Mesenteric fat pad (tissue), 1 donor: ENCODE measurements at regions not wholly inside any gene's neighbourhood (a gene's known extent, or its start where the extent isn't known, plus 50 kb on each side); places are given as distances from the start of the nearest gene placed in this dataset.
"Not testable (repeated sequence)": the region's sequence is repeated elsewhere in the genome, so short reads cannot be mapped to it uniquely, and the experiment has no call there.

ENCODE experiments used
- DNase-seq: peaks from one replicate; pipeline ENCODE4 v3.0.0-alpha.2; 2020; ENCODE audit warnings: low spot score
- donor health status: DM: yes; HTN: yes; CAD: no.

DNA sequence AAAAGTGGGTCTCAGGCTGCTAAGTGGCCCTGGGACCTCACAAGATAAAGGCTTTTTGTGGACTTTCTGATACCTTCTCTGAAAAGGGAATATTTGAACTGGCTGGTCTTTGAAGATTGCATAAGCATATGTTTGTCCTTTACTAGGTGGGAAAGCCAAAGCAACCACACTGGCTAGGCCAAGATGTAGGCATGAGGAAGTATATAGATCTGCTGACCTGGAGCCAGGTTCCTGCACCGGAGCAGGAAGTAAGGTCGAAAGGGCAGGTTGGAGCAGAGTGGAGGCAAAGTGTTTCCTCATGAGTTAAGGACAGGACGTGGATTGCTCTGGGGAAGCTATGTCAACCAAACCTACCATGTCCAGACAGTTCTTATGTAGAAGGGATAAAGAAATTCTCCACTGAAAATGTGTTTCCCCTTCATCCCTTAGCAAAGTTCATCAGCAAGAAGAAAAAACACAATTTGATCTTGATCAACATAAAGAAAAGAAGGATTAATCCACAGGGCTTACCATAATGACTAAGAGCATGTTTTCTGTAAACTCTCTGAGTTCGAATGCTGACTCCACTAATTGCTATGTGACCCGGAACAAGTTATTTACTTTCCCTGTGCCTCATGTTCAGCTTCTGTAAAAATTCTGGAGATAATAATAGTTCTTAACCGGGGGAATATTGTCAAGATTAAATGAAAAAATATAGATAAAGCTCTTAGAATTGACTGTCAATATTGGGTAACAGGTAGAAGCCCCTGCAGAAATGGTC, 156.1 kb upstream of the SRD5A2 start:
- no peak for DNase-seq

GRCh38 chr2:31735716-31736115, 155.0 kb upstream of the SRD5A2 start:
- DNase-seq, result no peak

GRCh38 chr2:31729442-31730092, 148.8 kb upstream of the SRD5A2 start:
- no peak for DNase-seq

- DNase-seq, result peak; percentile 47
Measured at GRCh38 chr2:31729065-31729439, 148.3 kb upstream of the SRD5A2 start.

DNA sequence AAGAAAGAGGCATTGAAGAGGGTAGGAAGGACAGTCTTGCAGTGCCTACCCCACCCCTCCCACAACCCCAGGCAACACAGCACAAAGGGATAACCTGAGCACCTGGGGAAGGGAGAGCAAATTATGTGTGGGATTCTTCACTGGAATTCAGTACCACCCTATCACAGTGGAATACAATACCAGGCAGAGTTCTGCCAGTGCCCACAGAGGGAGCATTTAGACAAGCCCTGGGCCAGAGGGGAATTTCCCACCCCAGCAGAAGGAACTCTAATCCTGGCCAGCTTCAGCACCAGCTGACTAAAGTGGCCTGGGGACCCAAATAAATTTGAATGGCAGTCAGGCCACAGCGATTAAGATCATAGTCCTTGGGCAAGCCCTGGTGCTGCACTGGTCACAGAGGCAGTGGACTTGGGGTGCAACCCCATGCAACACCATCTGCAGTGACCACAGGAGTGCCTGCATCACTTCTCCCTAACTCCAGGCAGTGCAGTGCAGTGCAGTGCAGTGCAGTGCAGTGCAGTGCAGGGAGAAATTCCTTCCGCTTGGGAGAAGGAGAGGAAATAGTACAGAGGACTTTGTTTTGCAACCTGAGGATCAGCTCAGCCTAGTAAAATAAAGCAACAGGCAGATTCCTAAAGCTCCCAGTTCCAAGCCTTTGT, 147.8 kb upstream of the SRD5A2 start:
- no peak for DNase-seq

DNA sequence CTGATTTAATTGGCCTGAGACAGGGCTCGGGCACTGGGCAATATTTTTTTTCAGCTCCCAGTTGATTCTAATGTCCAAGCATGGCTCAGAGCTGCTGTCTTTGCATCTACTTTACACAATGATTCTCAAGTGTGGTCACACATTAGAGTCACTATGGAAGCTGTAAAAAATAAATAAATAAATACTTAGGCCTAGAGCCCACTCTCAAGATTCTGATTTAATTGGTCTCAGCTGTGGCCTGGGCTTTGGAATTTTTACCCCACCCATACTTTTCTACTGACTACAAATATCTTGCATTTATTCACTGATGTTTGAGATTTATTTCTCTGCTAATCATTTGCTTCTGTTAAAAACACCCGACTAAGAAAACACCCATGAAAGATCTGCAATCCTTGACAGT, 145.7 kb upstream of the SRD5A2 start:
- no peak for DNase-seq

DNA sequence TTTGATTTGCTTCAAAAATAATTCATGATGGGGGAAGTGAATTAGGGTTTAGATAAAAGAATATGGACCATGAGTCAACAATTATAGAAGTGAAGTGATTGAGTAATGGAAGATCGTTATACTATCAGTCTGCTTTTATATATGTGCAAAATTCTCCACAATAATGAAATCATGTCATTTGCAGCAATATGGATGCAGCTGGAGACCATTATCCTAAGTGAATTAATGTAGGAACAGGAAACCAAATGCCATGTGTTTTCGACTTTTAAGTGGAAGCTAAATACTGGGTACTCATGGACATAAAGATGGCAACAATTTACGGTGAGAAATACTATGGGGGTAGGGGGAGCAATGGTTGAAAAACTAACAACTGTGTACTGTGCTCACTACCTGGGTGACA, 144.7 kb upstream of the SRD5A2 start:
- DNase-seq, result no peak

DNA sequence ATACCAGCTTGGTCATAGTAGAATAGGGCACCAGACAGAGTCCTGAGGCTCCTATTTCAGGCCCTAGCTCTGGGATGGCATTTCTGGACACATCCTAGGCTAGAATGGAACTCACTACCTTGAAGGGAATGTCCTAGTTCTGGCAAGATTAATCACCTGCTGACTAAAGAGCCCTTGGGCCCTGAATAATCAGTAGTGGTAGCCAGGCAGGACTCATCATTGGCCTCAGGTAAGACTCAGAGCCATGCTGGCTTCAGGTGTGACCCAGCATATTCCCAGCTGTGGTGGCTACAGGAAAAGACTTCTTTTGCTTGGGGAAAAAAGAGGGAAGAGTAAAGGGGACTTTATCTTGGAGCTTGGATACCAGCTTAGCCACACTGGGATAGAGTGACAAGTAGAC, 131.0 kb upstream of the SRD5A2 start:
- no peak for DNase-seq

DNA sequence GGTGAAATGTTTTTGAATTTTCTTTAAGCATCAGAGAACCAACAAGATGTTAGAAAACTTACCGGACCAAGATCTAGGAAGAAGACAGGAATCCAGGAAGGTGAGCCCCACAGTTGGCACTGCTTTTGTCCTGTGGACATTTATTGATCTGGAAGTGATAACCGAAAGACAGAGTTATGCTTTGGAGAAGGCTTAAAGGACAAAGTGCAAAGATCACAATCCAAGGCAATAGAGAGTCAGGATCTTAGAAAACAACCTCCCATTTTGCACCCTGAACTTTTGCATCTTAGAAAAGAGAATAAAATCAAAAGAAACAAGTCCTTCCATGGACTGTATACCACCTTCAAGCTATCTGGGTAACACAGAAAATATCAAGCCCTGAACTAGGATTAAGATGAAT, 129.4 kb upstream of the SRD5A2 start:
- DNase-seq, result no peak

GRCh38 chr2:31707992-31708391, 127.3 kb upstream of the SRD5A2 start:
- no peak for DNase-seq

DNA sequence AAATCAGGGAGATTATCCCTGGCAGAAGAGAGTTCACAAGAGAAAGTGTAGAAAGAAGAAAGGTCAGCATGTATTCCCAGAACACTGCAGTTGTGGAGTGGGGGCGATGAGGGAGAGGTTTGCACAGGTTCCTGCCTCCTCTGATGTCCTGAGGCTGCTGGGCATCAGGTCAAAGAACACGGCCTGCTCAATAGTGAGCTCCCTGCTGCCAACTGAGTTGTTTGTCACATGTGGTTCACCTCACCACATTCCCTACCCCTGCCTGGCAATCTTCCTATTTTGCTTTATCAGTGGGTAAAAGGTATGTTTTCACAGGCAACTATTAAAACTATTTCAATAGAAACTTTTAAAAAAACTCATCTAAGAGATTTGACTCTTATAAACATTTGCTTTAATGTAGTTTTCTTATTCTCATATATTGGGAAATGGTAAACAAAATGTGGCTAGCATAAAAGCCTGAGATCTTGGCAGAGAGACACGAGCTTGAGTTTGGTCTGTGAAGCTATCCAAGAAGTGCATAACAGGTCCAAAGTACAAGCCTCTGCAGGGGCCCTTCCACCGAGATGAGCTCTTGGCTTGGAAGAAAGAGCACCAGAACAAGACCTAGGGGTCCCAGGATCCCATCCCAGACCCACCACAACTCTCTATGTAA, 123.9 kb upstream of the SRD5A2 start:
- DNase-seq, result no peak

- no peak for DNase-seq
Measured at GRCh38 chr2:31703253-31703652, 122.5 kb upstream of the SRD5A2 start.

- DNase-seq, result no peak
Measured at GRCh38 chr2:31698722-31699121, 118.0 kb upstream of the SRD5A2 start.

DNA sequence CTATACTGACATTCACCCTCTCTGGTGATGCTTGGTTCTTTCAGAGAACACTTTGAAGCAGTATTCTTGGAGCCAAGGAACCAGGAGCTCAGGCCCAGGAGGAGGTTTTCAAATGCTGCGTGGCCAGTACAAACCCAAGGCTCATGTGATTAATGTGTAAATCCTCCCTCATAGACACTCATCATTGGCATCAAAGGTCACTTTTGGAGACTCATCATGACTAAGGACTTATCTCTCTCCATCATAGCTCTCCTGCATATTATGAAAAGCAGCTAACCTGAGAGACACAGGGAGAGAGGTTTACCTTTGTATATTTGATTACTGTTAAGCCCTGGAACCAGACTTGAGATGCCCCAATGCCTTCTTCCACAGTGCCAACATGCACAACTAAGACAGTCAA, 115.3 kb upstream of the SRD5A2 start:
- no peak for DNase-seq

- no peak for DNase-seq
Measured at GRCh38 chr2:31694444-31694843, 113.7 kb upstream of the SRD5A2 start.

DNA sequence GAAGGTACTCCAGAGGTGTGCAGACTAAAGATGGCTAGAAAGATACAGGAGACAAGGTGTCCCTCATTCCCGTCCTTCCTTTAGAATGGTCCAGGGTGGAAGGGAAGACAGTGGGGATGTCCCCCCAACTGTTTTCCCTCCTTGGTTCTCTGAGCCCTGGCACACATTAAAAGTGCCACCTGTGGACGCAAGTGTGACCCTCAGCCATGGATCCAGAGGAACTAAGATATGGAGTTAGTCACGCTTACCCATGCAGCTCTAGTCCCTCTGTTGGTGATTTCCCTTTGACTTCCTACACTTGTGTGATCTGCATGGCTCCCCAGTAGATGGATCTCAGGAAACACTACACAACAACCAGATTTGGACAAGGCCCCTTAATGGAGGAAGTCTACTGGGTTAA, 113.1 kb upstream of the SRD5A2 start:
- no peak for DNase-seq

DNA sequence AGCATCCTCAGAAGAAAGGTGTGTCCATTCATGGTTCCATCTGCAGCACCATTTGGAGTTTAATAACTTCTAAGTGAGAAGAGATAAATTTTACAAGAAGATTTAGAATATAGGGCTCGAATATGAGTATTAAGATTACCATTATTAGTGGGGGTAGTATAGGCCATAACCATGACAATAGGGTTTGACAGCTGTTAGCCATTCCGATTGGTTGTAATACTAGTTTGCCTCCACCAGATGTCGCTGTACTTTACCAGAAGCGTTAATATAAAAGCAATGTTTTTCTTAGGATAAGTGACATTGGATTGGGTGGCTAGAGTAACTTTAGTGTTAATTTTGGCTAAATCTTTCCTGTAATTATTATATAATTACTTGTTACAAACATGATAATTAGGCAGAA, 107.5 kb upstream of the SRD5A2 start:
- no peak for DNase-seq

GRCh38 chr2:31683506-31683905, 102.8 kb upstream of the SRD5A2 start:
- DNase-seq, result not testable (repeated sequence)

GRCh38 chr2:31675485-31675901, 94.8 kb upstream of the SRD5A2 start:
- no peak for DNase-seq

DNA sequence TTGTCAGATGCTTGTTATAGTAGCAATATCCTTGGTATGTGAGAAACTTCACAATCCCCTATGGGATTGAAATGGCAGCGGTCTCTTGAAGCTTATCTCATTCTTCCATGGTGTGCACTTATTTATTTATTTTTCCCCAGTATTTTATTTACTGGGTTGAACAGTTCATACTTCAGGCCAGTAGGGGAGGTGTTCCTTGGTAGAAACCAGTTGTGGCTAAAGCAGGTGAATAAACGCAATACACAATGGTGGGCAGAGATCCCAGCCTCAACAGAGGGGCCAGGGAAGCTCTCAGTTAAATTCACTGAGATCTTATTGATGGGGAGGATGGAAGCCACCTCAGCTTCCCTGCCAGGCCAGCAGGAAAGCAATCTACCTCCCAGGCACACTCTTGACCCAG, 93.7 kb upstream of the SRD5A2 start:
- DNase-seq, result no peak

DNA sequence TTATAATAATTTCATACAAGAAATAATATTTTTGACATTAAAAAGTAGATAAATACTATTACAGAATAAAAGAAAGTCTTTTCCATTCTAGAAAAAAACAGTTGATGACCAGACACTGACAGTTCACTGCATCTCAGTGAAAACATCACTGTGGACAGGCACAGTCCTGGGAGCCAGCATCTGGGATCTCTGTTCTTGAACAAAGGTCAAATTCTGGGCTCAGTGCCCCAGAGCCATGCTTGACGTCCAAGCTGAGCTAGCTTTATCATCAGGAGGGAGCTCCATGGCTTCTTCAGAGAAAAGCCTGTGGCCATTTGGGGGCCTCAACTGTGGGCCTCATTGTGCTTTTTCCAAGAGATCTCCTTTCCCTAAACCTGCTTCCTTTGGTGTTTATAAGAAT, 86.1 kb upstream of the SRD5A2 start:
- no peak for DNase-seq
